IPS-20b (cell line): ENCODE measurements at regions not wholly inside any gene's neighbourhood (a gene's known extent, or its start where the extent isn't known, plus 50 kb on each side); places are given as distances from the start of the nearest gene placed in this dataset.

Experiments used
- H3K27ac ChIP-seq: one replicate; pipeline ENCODE4 v1.5.1; 2013; ENCODE audit warnings: low read length
- H3K27me3 ChIP-seq: 2 replicates; pipeline ENCODE4 v1.6.1; 2013; ENCODE audit warnings: mild to moderate bottlenecking, low read length, inconsistent platforms; ENCODE audit not compliant: insufficient read depth
- H3K36me3 ChIP-seq: 2 replicates; pipeline ENCODE4 v1.6.1; 2013; ENCODE audit warnings: low read depth, mild to moderate bottlenecking, inconsistent platforms, low read length, moderate library complexity; ENCODE audit not compliant: insufficient read depth
- H3K4me1 ChIP-seq: 2 replicates; pipeline ENCODE4 v1.6.1; 2013; ENCODE audit warnings: mild to moderate bottlenecking, control low read depth, inconsistent platforms, low read length, moderate library complexity; ENCODE audit not compliant: insufficient read depth
- H3K4me3 ChIP-seq: 2 replicates; pipeline ENCODE4 v1.5.1; 2013; ENCODE audit warnings: mild to moderate bottlenecking, low read length, inconsistent platforms
- H3K9ac ChIP-seq: 2 replicates; pipeline ENCODE4 v1.6.1; 2013; ENCODE audit warnings: low read depth, mild to moderate bottlenecking, inconsistent platforms, low read length, moderate library complexity
- H3K9me3 ChIP-seq: 2 replicates; pipeline ENCODE4 v1.6.1; 2013; ENCODE audit warnings: mild to moderate bottlenecking, low read depth, low read length, inconsistent platforms; ENCODE audit not compliant: insufficient read depth

DNA sequence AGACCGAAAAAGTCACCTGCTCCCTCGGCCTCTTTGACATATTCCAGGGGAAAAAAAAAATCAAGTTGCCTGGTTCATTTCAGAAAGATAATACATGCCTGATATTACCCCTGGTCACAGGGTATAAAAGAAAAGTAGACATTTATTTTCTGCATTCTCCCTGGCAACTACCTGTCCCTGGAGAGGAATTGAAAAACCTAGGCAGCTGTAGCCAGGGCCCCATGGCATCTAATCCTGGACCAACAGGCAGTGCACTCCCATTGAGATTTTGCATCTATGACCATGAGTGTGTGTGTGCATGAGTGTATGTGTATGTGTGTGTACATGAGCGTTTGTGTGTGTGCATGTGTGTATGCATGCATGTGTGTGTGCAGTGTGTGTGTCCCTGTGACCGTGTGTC is 338.2 kb upstream of the PFKP start:
- H3K9me3 ChIP-seq: no peaks in the 10 kb centered on the region
- H3K4me1 ChIP-seq: no peaks in the 10 kb centered on the region
- no peak overlapping the region for H3K27ac ChIP-seq
- no peaks in the 10 kb centered on the region for H3K36me3 ChIP-seq
- no peak overlapping the region for H3K9ac ChIP-seq
- H3K4me3 ChIP-seq: no peak overlapping the region
- no peaks in the 10 kb centered on the region for H3K27me3 ChIP-seq

DNA sequence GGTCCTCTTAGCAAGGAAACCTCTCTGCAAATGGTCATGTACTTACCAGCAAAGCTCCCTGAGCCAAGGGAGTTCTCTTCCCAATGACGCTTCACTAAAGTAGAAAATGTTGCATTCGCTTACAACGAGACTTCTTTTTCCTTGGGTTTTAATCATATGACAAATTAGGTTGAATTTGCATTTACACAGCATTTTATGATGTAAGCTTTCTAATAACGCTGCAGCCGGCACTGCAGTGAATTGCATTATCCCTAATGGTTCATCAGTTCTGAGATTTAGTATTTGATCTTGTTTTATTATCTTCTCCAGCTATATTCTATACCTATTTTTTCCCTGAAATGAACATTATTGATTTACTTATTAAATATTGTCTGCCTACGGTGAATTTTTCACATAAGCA is 339.3 kb upstream of the PFKP start:
- no peak overlapping the region for H3K4me3 ChIP-seq
- H3K9me3 ChIP-seq: no peaks in the 10 kb centered on the region
- H3K4me1 ChIP-seq: no peaks in the 10 kb centered on the region
- H3K27me3 ChIP-seq: no peaks in the 10 kb centered on the region
- H3K36me3 ChIP-seq: no peaks in the 10 kb centered on the region
- H3K9ac ChIP-seq: no peak overlapping the region
- H3K27ac ChIP-seq: no peak overlapping the region

DNA sequence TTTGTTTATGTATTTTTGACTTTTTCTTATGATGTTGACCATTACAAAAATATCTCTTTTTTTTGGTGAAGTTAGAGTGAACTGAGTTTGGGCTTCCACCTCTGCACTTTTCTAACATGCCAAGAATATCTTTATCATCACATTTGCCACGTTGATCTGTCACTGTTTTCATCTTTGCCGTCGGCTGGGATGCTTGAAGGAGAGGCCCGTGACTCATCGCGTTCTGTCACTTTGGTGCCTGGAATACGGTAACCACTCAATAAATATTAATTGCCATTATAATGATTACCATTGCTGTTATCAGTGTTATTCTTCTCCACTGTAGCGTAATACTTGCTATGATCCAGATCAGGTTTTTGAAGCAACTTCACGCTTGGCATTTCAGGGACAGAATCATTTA is 350.8 kb upstream of the PFKP start:
- Histone ChIP-seq H3K9me3 (no peaks in the 10 kb centered on the region), H3K4me1 (peaks cover 10% of the 10 kb centered on the region; the same call in 1 of the 2 replicates), H3K27ac (no peak overlapping the region), H3K4me3 (no peak overlapping the region), H3K9ac (no peak overlapping the region), H3K36me3 (no peaks in the 10 kb centered on the region), H3K27me3 (no peaks in the 10 kb centered on the region)

DNA sequence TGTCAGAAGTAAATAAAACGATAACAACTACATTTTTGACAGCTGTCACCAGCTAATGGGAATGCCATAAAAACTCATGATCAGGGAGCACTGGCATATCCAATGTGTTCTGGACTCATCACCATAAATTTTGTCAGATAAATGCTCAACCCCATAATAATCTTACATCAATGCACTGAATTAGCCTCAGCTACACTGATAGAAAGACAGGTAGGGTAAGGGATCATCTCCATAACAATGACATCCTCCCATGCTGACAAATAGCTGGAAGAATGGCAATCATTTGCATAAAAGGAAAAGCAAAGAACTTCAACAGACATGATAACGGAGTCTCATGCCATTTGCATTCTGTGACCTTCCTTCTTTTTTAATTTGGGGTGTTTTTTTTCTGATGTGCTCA is 352.8 kb upstream of the PFKP start:
- Histone ChIP-seq H3K27ac (no peak overlapping the region), H3K4me1 (peaks cover 10% of the 10 kb centered on the region; the same call in 1 of the 2 replicates), H3K9ac (no peak overlapping the region), H3K9me3 (peaks cover 11% of the 10 kb centered on the region), H3K27me3 (no peaks in the 10 kb centered on the region), H3K36me3 (no peaks in the 10 kb centered on the region), H3K4me3 (peak overlapping the region; percentile 51)

DNA sequence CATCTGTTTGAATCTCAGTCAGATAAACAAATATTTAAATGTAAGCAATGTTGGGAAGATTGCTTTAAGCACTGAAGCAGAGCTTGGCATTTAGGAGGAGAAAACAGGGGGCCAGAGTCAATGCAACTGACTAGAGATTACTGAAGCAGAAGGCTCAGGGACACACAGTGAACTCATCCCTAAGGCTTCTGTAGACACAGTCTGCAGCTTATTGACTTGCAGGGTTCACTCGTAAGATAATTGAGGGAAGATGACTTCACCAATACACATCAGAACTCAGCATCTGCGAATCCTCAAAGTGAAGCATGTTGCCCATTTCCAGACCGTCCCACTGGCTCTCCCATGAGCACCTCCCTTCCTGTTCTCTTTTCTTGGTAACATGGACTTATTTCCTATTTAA is 363.4 kb upstream of the PFKP start:
- H3K36me3 ChIP-seq: no peaks in the 10 kb centered on the region
- H3K4me1 ChIP-seq: peaks cover 5% of the 10 kb centered on the region; the same call in 1 of the 2 replicates
- no peak overlapping the region for H3K27ac ChIP-seq
- no peaks in the 10 kb centered on the region for H3K27me3 ChIP-seq
- no peak overlapping the region for H3K9ac ChIP-seq
- no peak overlapping the region for H3K4me3 ChIP-seq
- peaks cover 7% of the 10 kb centered on the region; the same call in 1 of the 2 replicates for H3K9me3 ChIP-seq

DNA sequence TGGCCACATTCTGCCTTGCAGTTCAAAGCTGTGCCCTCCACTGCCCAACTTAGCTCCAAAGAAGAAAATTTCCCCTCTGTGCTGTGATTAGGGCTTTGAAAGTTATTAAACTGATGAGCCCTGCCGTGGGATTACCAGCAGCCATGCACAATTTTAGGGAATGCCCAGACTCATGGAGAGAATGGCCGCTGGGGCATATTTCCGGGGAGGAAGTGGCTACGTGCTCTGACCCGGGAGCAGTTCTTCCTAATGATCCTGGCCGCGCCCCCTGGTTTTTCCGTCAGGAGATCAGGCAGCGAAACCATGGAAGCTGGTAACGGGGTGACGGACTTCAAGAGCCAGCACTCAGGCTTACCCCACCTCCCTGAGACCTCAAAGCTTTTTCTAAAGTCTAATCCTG is 365.5 kb upstream of the PFKP start:
- H3K27me3 ChIP-seq: no peaks in the 10 kb centered on the region

DNA sequence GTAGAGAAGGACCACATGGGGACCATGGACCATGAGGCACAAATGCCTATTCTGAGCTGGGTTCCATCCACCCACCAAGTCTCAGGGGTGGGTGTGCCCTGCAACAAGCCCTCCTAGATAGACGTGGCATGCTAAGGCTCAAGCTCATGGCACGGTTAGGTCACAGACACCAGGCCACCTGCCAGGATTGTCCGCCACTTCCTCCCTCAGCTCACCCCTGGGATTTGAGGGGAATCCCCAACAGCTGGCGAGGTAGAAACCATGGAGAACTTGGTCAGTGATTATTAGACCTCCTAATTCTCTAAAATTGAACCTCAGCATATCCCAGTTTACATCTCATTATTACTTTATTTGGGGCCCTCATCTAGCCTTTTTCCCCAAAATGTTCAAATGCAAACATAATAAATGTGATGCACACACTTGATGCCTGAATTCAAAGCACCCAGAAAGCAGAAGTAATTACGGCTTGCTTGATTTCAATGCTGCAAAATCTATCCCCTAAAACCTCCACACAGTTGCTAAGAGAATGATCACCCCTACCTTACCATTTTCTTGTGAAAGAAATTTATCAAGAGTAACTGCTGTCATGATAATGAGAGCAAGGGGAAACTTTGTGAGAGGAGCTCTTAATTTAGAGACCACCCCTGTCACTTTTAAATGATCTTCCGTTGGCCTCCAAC is 366.6 kb upstream of the PFKP start:
- H3K4me1 ChIP-seq: peaks cover 5% of the 10 kb centered on the region; the same call in 1 of the 2 replicates
- H3K9ac ChIP-seq: no peak overlapping the region
- no peaks in the 10 kb centered on the region for H3K27me3 ChIP-seq

More for the DNA sequence above, 365.5 kb upstream of the PFKP start:
- Histone ChIP-seq H3K27ac (no peak overlapping the region), H3K36me3 (no peaks in the 10 kb centered on the region), H3K4me3 (no peak overlapping the region), H3K9ac (no peak overlapping the region), H3K4me1 (peaks cover 5% of the 10 kb centered on the region; the same call in 1 of the 2 replicates), H3K9me3 (no peaks in the 10 kb centered on the region)

DNA sequence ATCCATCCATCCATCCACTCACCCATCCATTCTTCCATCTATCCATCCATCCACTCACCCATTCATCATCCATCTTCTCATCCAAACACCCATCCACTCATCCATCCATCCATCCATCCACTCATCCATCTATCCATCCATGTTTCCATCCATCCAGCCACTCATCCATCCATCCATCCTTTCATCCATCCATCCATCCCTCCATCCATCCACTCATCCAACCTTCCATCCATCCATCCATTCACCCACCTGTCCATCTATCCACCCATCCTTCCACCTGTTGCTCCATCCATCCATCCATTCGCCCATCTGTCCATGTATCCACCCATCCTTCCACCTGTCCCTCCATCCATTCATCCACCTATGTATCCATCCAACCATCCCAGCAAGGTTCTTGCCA is 378.4 kb upstream of the PFKP start:
- Histone ChIP-seq H3K4me1 (no peaks in the 10 kb centered on the region), H3K27me3 (no peaks in the 10 kb centered on the region)

More for the DNA sequence above, 366.6 kb upstream of the PFKP start:
- no peaks in the 10 kb centered on the region for H3K36me3 ChIP-seq
- H3K4me3 ChIP-seq: no peak overlapping the region
- no peak overlapping the region for H3K27ac ChIP-seq
- H3K9me3 ChIP-seq: no peaks in the 10 kb centered on the region

DNA sequence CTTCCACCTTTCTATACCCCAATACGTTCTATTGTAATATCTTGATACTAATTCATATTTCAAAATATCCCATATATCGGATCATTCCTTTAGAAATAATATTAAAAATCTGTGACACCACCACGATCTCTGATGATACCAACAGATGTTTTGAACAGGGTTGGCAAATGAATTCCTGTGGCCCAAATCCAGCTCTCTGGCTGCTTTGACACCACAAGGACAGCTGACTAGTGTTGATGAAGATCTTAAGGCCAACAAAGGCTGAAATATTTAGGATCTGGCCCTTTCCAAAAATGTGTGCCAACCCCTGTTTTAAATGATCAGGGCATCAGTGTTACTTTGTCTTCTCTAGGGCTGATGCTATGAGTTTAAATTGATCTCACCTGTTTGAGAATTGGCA is 380.7 kb upstream of the PFKP start:
- Histone ChIP-seq H3K36me3 (no peaks in the 10 kb centered on the region), H3K4me3 (no peak overlapping the region), H3K27me3 (no peaks in the 10 kb centered on the region), H3K4me1 (no peaks in the 10 kb centered on the region), H3K27ac (no peak overlapping the region), H3K9ac (no peak overlapping the region), H3K9me3 (no peaks in the 10 kb centered on the region)

More for the DNA sequence above, 378.4 kb upstream of the PFKP start:
- Histone ChIP-seq H3K9ac (no peak overlapping the region), H3K27ac (no peak overlapping the region), H3K4me3 (no peak overlapping the region), H3K36me3 (no peaks in the 10 kb centered on the region), H3K9me3 (no peaks in the 10 kb centered on the region)

DNA sequence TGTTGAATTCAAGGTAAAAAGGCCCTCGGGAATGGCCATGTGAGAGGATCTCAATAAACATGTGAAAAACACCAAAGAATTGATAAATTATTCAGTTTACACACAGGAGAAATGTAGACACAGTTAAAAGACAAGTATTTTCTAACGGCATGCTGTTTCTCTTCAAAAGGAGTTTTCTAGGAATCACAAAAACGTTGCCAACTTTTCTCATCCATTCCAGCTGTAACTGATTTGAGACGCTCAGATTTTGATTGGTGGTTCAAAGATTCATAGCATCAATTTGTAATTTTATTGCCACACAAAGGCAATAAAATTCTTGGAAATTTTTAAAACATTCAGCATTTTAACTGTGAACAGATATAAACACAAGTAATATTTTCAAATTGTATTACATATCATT is 384.9 kb upstream of the PFKP start:
- Histone ChIP-seq H3K36me3 (no peaks in the 10 kb centered on the region), H3K27ac (no peak overlapping the region), H3K4me1 (no peaks in the 10 kb centered on the region), H3K27me3 (no peaks in the 10 kb centered on the region), H3K9ac (no peak overlapping the region), H3K9me3 (no peaks in the 10 kb centered on the region), H3K4me3 (no peak overlapping the region)

DNA sequence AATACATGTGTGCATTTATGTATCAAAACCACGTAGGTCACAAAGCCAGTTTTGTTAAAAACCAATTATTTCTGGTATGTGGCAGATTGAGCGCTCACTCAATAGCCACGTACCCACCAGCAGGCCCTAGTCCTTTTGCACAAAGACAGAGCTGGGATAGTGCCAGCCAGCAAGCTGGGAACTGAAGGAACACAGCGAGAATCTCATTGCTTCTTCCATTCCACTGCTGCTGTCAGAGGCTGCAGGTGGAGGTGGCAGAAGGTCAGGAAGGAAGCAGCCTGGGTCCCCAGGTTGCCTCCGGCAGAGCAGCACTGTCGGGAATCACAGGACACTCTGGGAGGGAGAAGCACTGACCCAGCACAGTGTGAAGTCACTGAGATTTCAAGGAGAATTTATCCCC is 385.5 kb upstream of the PFKP start:
- H3K9ac ChIP-seq: no peak overlapping the region
- H3K4me3 ChIP-seq: no peak overlapping the region
- no peaks in the 10 kb centered on the region for H3K9me3 ChIP-seq
- no peaks in the 10 kb centered on the region for H3K36me3 ChIP-seq
- H3K27ac ChIP-seq: no peak overlapping the region
- H3K4me1 ChIP-seq: no peaks in the 10 kb centered on the region
- no peaks in the 10 kb centered on the region for H3K27me3 ChIP-seq

DNA sequence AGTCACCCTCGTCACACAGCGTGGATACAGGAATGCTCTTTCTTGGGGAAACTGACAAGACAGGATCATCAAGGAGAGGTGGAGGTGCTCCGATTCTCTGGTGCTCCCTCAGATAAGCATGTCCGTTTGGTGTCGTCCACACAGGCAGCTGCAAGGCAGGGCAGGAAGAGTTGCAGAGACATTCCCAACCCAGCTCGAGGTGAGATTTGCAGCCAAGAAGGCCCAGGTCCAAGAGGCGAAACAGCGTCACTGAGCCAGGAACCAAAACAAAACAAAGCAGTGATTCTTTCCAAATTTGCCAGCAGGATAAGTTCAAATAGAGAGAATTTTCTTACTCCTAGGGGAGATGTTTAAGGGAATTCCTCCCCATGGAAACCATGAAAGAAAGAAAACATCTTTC is 386.5 kb upstream of the PFKP start:
- Histone ChIP-seq H3K27ac (no peak overlapping the region), H3K4me1 (no peaks in the 10 kb centered on the region), H3K4me3 (no peak overlapping the region), H3K9me3 (no peaks in the 10 kb centered on the region), H3K27me3 (no peaks in the 10 kb centered on the region), H3K36me3 (no peaks in the 10 kb centered on the region), H3K9ac (no peak overlapping the region)
